GM12865 (cell line): ENCODE measurements at regions not wholly inside any gene's neighbourhood (a gene's known extent, or its start where the extent isn't known, plus 50 kb on each side); places are given as distances from the start of the nearest gene placed in this dataset.

Experiments used
- DNase-seq: peaks from one replicate; pipeline ENCODE4 v3.0.0; 2010; ENCODE audit warnings: low read depth
- H3K4me3 ChIP-seq: 2 replicates; pipeline ENCODE4 v1.5.1; 2011; ENCODE audit warnings: mild to moderate bottlenecking, low read depth, low read length, control low read depth
- CTCF ChIP-seq: IDR thresholded peaks from 2 replicates; pipeline ENCODE4 v1.5.1; 2011; ENCODE audit warnings: low read length, control low read depth, low read depth, inconsistent platforms; ENCODE audit not compliant: insufficient read depth; ENCODE audit errors: missing control alignments

DNA sequence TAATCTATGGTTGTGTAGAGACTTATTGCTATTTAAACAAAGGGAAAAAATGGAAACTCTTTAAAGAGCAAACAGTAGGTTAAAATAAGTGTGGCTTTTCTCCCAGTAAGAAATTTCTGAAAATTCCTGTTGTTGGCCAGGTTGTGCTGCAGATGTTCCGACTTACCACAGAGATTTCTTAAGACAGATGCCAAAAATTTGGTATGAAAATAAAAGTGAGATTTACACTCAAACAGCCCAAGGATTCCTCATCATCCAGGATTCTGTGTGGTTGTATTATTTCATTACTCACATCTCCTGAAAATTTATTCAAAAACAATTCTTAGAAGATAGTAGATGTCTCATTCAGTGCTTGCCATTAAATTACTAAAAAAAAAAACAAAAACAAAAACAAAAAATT is 296.7 kb upstream of the PTBP2 start:
- no peak for TF ChIP-seq CTCF
- H3K4me3 ChIP-seq, result no peak overlapping the region
- no peak for DNase-seq

DNA sequence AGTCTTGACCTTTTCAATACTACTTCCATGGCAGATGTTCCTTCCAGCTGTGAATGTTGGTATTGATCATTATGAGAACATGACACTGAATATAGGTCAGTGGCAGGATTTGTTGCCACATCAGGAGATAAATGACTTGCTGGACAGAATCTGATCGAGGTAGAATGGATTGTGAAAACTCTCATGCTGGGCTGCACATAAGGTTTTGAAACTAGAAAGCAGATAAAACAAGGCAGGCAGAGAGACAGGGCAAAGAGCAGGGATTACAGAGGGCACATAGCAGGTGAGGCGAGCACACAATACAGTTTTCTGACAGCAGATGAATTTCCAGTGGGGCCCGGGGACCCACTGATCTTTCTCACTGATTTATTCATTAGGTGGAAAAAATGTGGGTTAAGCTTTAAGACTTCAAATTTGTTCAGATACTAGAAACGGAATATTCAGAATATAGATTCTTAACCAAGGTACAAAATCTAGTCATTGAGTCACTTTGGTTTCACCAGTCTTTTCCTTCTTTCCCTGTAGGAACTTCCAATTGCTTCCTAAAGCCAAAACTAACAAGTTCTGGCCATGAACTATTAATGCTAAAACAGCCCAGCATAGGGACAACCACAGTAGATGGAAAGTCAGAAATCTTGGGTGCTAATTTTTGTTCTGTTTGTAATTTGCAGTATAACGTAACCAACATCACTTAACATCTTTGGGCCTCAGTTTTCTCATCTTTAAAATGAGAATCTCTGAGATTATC is 296.0 kb upstream of the PTBP2 start:
- H3K4me3 ChIP-seq, result no peak overlapping the region
- TF ChIP-seq CTCF, result no peak
- no peak for DNase-seq

GRCh38 chr1:96427616-96428015 is 294.0 kb upstream of the PTBP2 start:
- DNase-seq, result no peak
- H3K4me3 ChIP-seq, result no peak overlapping the region
- TF ChIP-seq CTCF, result no peak

- no peak for DNase-seq
- no peak overlapping the region for H3K4me3 ChIP-seq
- TF ChIP-seq CTCF, result no peak
Measured at GRCh38 chr1:96445302-96445701, 276.3 kb upstream of the PTBP2 start.

GRCh38 chr1:96464066-96464465 is 257.5 kb upstream of the PTBP2 start:
- DNase-seq, result no peak
- no peak overlapping the region for H3K4me3 ChIP-seq
- no peak for TF ChIP-seq CTCF

DNA sequence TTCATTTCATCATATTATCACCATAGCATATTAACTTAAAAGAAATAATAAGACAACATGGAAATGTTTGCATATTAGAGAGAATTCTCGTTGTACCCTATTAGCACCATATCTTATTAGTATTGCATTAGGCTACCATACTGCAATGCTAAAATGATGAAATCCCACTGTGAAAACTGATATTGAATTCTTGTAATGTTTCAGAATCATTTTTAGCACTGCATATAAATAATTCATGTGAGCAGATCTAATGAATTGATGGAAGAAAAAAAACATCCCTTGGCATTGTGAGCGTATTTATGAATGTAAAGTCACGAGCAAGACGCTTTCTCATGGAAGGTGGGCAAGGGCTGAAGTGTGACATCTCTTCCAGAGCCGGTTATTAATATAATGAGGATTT is 257.1 kb upstream of the PTBP2 start:
- H3K4me3 ChIP-seq, result no peak overlapping the region
- TF ChIP-seq CTCF, result no peak
- DNase-seq, result no peak

DNA sequence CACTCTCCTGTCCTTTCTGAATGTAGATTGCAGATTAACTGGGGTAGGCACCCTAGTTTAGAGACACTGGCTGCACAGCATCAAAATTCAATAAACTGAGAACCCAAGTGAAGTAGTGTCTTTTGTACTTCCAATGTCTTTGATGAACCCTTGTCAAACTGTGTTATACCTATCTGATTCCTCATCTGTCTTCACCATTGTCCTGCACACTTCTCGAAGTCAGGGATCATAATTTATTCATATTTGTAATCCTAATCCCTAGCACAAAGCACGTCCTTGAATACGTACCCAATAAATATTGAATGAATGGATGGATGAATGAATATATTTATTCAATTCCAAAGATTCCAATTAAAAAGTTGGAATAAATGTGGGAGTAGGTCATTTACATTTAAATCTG is 256.6 kb upstream of the PTBP2 start:
- no peak overlapping the region for H3K4me3 ChIP-seq

More for the DNA sequence above, 256.6 kb upstream of the PTBP2 start:
- DNase-seq, result no peak
- no peak for TF ChIP-seq CTCF
